MCF 10A (cell line): ENCODE measurements at regions not wholly inside any gene's neighbourhood (a gene's known extent, or its start where the extent isn't known, plus 50 kb on each side); places are given as distances from the start of the nearest gene placed in this dataset.
A peak's percentile ranks its signal among the peaks of the same experiment; 100 is the strongest.

ENCODE experiments used
- BruUV-seq: library from RNA; stranded (reverse); fragments of 400-500 nt; replicated peaks from 2 replicates; lab custom pipeline; 2021; lab: Mats Ljungman, UMichigan
- CTCF ChIA-PET: fragments of 300-600 bp; sonication (Branson Sonifier 250); formaldehyde crosslinking; extraction: SDS; loops from one replicate; lab custom pipeline; 2021; ENCODE audit warnings: antibody characterized with exemption, inconsistent platforms; lab: Yijun Ruan, JAX
- POLR2A ChIA-PET: fragments of 300-600, 350-650 bp; sonication (Branson Sonifier 250); formaldehyde crosslinking; extraction: SDS; loops from one replicate; lab custom pipeline; 2020; ENCODE audit warnings: antibody characterized with exemption, inconsistent platforms; lab: Yijun Ruan, JAX
- DNase-seq: peaks from one replicate; pipeline ENCODE4 v3.0.0-alpha.2; 2018; ENCODE audit not compliant: unreplicated experiment
- H3K27ac Mint-ChIP-seq: one replicate; pipeline ENCODE4 v1.8.0; 2022; ENCODE audit warnings: mild to moderate bottlenecking, low read depth, mixed read lengths; ENCODE audit not compliant: unreplicated experiment
- H3K27me3 Mint-ChIP-seq: one replicate; pipeline ENCODE4 v1.8.0; 2022; ENCODE audit warnings: mixed read lengths; ENCODE audit not compliant: insufficient read depth, unreplicated experiment
- H3K36me3 Mint-ChIP-seq: one replicate; pipeline ENCODE4 v1.8.0; 2022; ENCODE audit warnings: mild to moderate bottlenecking, moderate library complexity, mixed read lengths; ENCODE audit not compliant: insufficient read depth, unreplicated experiment
- H3K4me1 Mint-ChIP-seq: one replicate; pipeline ENCODE4 v1.8.0; 2022; ENCODE audit warnings: mixed read lengths; ENCODE audit not compliant: insufficient read depth, unreplicated experiment
- H3K4me3 Mint-ChIP-seq: one replicate; pipeline ENCODE4 v1.8.0; 2022; ENCODE audit warnings: mild to moderate bottlenecking, moderate library complexity, mixed read lengths; ENCODE audit not compliant: unreplicated experiment
- H3K9me3 Mint-ChIP-seq: one replicate; pipeline ENCODE4 v1.8.0; 2022; ENCODE audit warnings: mixed read lengths; ENCODE audit not compliant: unreplicated experiment
- CTCF ChIP-seq: fragments of 200-600 bp; IDR thresholded peaks from one replicate; pipeline ENCODE4 v1.8.0; 2022; ENCODE audit warnings: antibody characterized with exemption, mild to moderate bottlenecking; ENCODE audit not compliant: unreplicated experiment
- intact Hi-C: fragments of 100-400 bp; cut with micrococcal nuclease; formaldehyde crosslinking; loops from 2 replicates; pipeline ENCODE4 v1.14.1; 2022

- H3K9me3 Mint-ChIP-seq, result peaks cover 22% of the 10 kb centered on the region
- intact Hi-C loops, result no loop called here
- no peaks in the 10 kb centered on the region for H3K36me3 Mint-ChIP-seq
- no peak for TF ChIP-seq CTCF
- ChIA-PET CTCF (interaction anchor here (1.2 kb wide), 1 partner anchor 241 kb away, joined by 3 read pairs; no protein-coding TSS in a partner anchor), POLR2A (no interaction called here)
- H3K27ac Mint-ChIP-seq, result no peak overlapping the region
- BruUV-seq, result no TSS peak
- no peaks in the 10 kb centered on the region for H3K4me1 Mint-ChIP-seq
- DNase-seq, result no peak
- no peak overlapping the region for H3K4me3 Mint-ChIP-seq
- no peaks in the 10 kb centered on the region for H3K27me3 Mint-ChIP-seq
Measured at GRCh38 chr3:40961104-40961857, 238.0 kb upstream of the CTNNB1 start.

GRCh38 chr3:40962721-40963120 is 236.6 kb upstream of the CTNNB1 start:
- H3K27ac Mint-ChIP-seq, result no peak overlapping the region
- BruUV-seq, result no TSS peak
- CTCF ChIA-PET, result interaction anchor here (1.2 kb wide), 1 partner anchor 240 kb away, joined by 3 read pairs; no protein-coding TSS in a partner anchor
- no peak for DNase-seq
- H3K4me1 Mint-ChIP-seq, result no peaks in the 10 kb centered on the region
- no peaks in the 10 kb centered on the region for H3K27me3 Mint-ChIP-seq
- no peak for TF ChIP-seq CTCF
- no peaks in the 10 kb centered on the region for H3K36me3 Mint-ChIP-seq
- POLR2A ChIA-PET, result no interaction called here
- intact Hi-C loops, result no loop called here
- H3K4me3 Mint-ChIP-seq, result no peak overlapping the region
- peaks cover 16% of the 10 kb centered on the region for H3K9me3 Mint-ChIP-seq

GRCh38 chr3:40968666-40969065 is 230.6 kb upstream of the CTNNB1 start:
- no peak for TF ChIP-seq CTCF
- DNase-seq, result no peak
- no peak overlapping the region for H3K4me3 Mint-ChIP-seq
- no peaks in the 10 kb centered on the region for H3K36me3 Mint-ChIP-seq
- intact Hi-C loops, result no loop called here
- H3K4me1 Mint-ChIP-seq, result peaks cover 20% of the 10 kb centered on the region
- ChIA-PET POLR2A (no interaction called here), CTCF (no interaction called here)
- peak overlapping the region; percentile 73 for H3K27ac Mint-ChIP-seq
- no TSS peak for BruUV-seq
- H3K27me3 Mint-ChIP-seq, result no peaks in the 10 kb centered on the region
- H3K9me3 Mint-ChIP-seq, result no peaks in the 10 kb centered on the region

- no TSS peak for BruUV-seq
- Mint-ChIP-seq H3K36me3 (no peaks in the 10 kb centered on the region), H3K27me3 (no peaks in the 10 kb centered on the region), H3K4me1 (peaks cover 20% of the 10 kb centered on the region), H3K9me3 (no peaks in the 10 kb centered on the region), H3K27ac (peak overlapping the region; percentile 73), H3K4me3 (no peak overlapping the region)
- TF ChIP-seq CTCF, result no peak
- intact Hi-C loops, result no loop called here
- DNase-seq, result no peak
- ChIA-PET POLR2A (no interaction called here), CTCF (no interaction called here)
Measured at GRCh38 chr3:40969341-40969740, 230.0 kb upstream of the CTNNB1 start.
